Naive B cell (primary cell): ENCODE measurements at regions not wholly inside any gene's neighbourhood (a gene's known extent, or its start where the extent isn't known, plus 50 kb on each side); places are given as distances from the start of the nearest gene placed in this dataset.

Experiments
- ATAC-seq, 2 donors: fragments of 150-1000 bp; cut with Tn5 transposase; 2 replicates each; pipeline ENCODE4 v1.10.0; 2021; ENCODE audit warnings: low read depth in 2 of 2, mild to moderate bottlenecking in 2 of 2, moderate library complexity in 2 of 2
- DNase-seq: peaks from one replicate; pipeline ENCODE4 v3.0.0; 2022
- H3K27ac Mint-ChIP-seq, 6 donors: one replicate each; pipeline ENCODE4 v1.8.0; 2020 to 2022; ENCODE audit warnings: mild to moderate bottlenecking in 6 of 6, mixed read lengths in 6 of 6, moderate library complexity in 5 of 6, inconsistent platforms in 2 of 6
- H3K27me3 Mint-ChIP-seq, 3 donors: one replicate each; pipeline ENCODE4 v1.8.0; 2021 to 2022; ENCODE audit warnings: mixed read lengths in 3 of 3, mild to moderate bottlenecking in 1 of 3
- H3K36me3 Mint-ChIP-seq, 2 donors: one replicate each; pipeline ENCODE4 v1.8.0; 2020 to 2022; ENCODE audit warnings: mixed read lengths in 2 of 2, inconsistent platforms in 1 of 2, mild to moderate bottlenecking in 1 of 2
- H3K4me1 Mint-ChIP-seq, 3 donors: one replicate each; pipeline ENCODE4 v1.8.0; 2020 to 2022; ENCODE audit warnings: mixed read lengths in 3 of 3, inconsistent platforms in 1 of 3, mild to moderate bottlenecking in 1 of 3, moderate library complexity in 1 of 3
- H3K4me3 Mint-ChIP-seq, 8 donors: one replicate each; pipeline ENCODE4 v1.8.0; 2020 to 2022; ENCODE audit warnings: mild to moderate bottlenecking in 8 of 8, mixed read lengths in 8 of 8, moderate library complexity in 8 of 8, inconsistent platforms in 2 of 8
- H3K9me3 Mint-ChIP-seq, 7 donors: one replicate each; pipeline ENCODE4 v1.8.0; 2020 to 2022; ENCODE audit warnings: mixed read lengths in 7 of 7, mild to moderate bottlenecking in 5 of 7, inconsistent platforms in 2 of 7, moderate library complexity in 1 of 7

DNA sequence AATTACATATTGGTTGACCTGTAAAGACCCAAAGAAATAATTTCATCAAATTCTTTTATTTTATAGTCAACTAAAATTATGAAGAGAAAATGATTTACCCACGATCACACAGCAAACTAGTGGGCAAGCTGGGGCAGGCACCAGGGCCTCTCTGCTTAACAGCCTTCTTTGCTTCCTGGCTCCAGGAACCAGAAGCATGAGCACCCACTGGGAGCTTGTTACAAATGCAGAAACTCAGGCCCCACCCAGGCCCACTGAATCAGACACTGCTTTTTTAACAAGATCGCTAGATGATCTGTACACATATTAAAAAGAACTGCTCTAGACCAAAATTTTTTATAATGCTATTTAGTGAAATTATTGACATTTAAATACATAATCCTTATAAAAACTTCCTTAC lies 95.0 kb downstream of the GEMIN8 start:
- Mint-ChIP-seq H3K36me3 (peaks cover 0 to 3% of the 10 kb centered on the region in 2 donors), H3K27ac (no peak overlapping the region), H3K27me3 (peaks cover 2 to 20% (median 6%) of the 10 kb centered on the region in 3 donors), H3K9me3 (peaks cover 0 to 4% (median 3%) of the 10 kb centered on the region in 7 donors), H3K4me3 (no peak overlapping the region), H3K4me1 (peaks cover 5 to 15% (median 8%) of the 10 kb centered on the region in 3 donors)
- no peak for DNase-seq
- no peak for ATAC-seq

DNA sequence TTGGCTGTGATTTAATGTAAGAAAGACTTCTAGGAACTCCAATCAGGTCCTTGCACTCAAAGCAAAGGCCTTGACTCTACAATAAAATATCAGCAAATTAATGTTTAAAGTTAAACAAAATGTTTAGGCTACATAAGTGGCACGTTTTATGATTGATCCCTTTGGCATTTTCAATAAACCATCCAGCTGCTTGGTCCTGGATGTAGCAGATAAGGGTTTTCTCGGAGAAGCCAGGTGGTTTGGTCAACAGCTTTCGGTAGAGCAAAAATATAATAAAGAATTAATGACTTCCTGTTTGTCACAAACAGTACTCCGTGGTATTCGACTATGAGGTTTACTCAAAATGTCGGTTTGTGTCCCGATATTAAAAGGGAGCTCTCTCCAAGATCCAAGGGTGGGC lies 95.8 kb downstream of the GEMIN8 start:
- peaks cover 5 to 11% (median 6%) of the 10 kb centered on the region in 3 donors for H3K4me1 Mint-ChIP-seq
- H3K36me3 Mint-ChIP-seq = no peaks in the 10 kb centered on the region
- no peak overlapping the region for H3K4me3 Mint-ChIP-seq
- DNase-seq (no peak), ATAC-seq (no peak)
- H3K27me3 Mint-ChIP-seq = peaks cover 0 to 13% (median 0%) of the 10 kb centered on the region in 3 donors
- peaks cover 0 to 5% (median 0%) of the 10 kb centered on the region in 7 donors for H3K9me3 Mint-ChIP-seq
- peak overlapping the region in 1 of 6 donors; percentile 60 for H3K27ac Mint-ChIP-seq

DNA sequence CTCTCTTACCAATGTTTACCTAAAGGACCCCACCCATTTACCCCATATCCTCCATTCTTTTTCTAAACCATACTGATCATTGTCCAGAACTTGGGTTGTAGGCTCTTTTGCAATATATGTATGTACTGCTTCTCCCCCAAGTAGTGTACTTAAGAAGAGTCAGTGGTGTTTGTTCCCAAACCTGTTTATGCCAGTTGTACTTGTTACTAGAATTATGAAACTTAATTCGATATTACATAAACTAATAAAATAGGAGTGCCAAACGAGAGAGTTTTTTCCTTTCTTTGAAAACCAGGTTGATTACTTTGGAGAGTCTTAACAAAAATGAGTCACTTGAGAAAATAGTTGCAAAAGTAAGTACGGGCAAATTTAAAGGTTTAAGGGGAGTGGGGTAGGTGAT lies 96.3 kb downstream of the GEMIN8 start:
- peaks cover 0 to 5% (median 2%) of the 10 kb centered on the region in 7 donors for H3K9me3 Mint-ChIP-seq
- ATAC-seq (no peak), DNase-seq (no peak)
- H3K27ac Mint-ChIP-seq = no peak overlapping the region
- peaks cover 0 to 13% (median 0%) of the 10 kb centered on the region in 3 donors for H3K27me3 Mint-ChIP-seq
- H3K4me3 Mint-ChIP-seq = no peak overlapping the region
- H3K4me1 Mint-ChIP-seq = peaks cover 5 to 9% (median 6%) of the 10 kb centered on the region in 3 donors
- H3K36me3 Mint-ChIP-seq = no peaks in the 10 kb centered on the region

DNA sequence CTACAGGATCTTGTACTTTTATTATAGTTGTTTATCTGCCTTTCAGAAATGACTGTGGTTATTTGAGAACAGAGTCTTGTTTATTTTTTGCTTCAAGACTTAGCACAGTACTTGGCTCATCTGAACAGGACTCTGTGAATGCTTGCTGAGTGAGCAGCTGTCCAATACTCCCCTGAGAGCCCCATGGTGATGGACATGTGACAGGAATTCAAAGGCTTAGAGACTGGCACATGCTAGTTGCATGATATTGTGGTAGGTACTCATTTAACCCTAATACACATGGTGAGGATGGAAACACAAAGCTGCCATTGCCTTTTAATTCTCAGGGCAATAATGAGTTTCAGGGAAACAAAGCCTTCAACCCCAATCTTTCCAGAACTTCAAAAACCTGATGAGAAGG lies 97.3 kb downstream of the GEMIN8 start:
- Mint-ChIP-seq H3K9me3 (peaks cover 0 to 4% (median 2%) of the 10 kb centered on the region in 7 donors), H3K27me3 (peaks cover 0 to 13% (median 0%) of the 10 kb centered on the region in 3 donors), H3K4me3 (no peak overlapping the region), H3K4me1 (peaks cover 0 to 5% (median 1%) of the 10 kb centered on the region in 3 donors), H3K36me3 (no peaks in the 10 kb centered on the region), H3K27ac (no peak overlapping the region)
- DNase-seq = no peak
- no peak for ATAC-seq

DNA sequence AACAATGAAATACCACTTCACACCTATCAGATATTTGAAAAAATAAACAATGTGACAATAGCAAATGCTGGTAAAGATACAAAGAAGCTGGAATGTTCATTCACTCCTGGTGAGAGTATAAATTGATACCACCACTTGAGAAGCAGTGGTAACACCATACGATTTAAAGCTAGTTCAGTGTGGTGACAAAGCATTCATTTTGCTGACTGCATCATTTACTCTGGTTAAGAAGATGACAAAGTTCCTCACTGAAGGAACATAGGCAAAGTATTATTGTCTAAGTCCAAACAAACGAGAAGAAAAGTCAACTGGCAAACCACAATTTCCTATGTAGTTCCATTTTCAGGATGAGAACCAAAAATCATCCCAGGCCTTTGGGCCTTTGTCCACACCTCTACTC lies 102.5 kb downstream of the GEMIN8 start:
- H3K9me3 Mint-ChIP-seq = peaks cover 0 to 4% (median 2%) of the 10 kb centered on the region in 7 donors
- H3K27ac Mint-ChIP-seq = no peak overlapping the region
- ATAC-seq = no peak
- no peak for DNase-seq
- H3K27me3 Mint-ChIP-seq = peaks cover 0 to 25% (median 0%) of the 10 kb centered on the region in 3 donors
- H3K4me3 Mint-ChIP-seq = no peak overlapping the region
- H3K4me1 Mint-ChIP-seq = no peaks in the 10 kb centered on the region
- no peaks in the 10 kb centered on the region for H3K36me3 Mint-ChIP-seq

DNA sequence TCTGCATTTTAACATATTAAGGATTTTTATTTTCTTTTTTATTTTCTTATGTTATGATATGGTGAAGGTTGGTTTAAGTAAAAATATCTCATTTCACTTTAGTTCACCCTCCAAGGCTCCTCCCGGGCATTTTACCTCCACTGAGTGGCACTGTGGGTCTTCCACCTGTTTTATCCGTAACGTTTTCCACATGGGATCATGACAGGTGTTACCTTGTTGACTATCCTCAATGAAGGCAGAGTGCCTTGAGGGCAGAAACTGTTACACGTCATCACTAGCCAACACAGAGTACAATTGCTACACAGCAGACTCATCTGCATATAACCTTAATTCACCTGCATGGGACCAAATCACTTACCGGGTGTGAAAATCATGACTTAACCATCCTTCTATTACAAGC lies 105.8 kb downstream of the GEMIN8 start:
- Mint-ChIP-seq H3K9me3 (peaks cover 0 to 2% (median 0%) of the 10 kb centered on the region in 7 donors), H3K27ac (no peak overlapping the region), H3K27me3 (peaks cover 0 to 20% (median 0%) of the 10 kb centered on the region in 3 donors), H3K4me3 (no peak overlapping the region), H3K4me1 (no peaks in the 10 kb centered on the region), H3K36me3 (no peaks in the 10 kb centered on the region)
- DNase-seq (no peak), ATAC-seq (no peak)

DNA sequence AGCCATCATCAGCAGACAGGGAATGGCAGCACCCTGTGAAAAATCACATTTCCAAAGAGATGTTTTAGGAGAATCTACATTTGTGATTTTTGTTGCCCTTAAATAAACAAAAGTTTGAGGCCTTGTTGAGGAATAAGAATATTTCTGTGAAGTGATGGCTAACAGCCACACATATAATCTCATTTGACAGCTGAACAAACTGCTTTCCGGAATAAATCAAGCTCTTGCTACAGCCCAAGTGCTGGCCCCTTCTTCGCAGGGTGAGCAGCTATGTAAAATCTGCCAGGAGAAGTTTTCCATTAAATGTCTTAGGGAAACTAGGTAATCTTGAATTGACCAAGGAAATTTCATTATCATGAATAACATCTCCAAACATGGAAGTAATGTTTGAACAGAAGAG lies 106.4 kb upstream of the GPM6B start:
- no peak for DNase-seq
- H3K4me3 Mint-ChIP-seq = no peak overlapping the region
- no peak for ATAC-seq
- H3K4me1 Mint-ChIP-seq = no peaks in the 10 kb centered on the region
- no peaks in the 10 kb centered on the region for H3K36me3 Mint-ChIP-seq
- no peak overlapping the region for H3K27ac Mint-ChIP-seq
- H3K9me3 Mint-ChIP-seq = no peaks in the 10 kb centered on the region
- peaks cover 0 to 26% (median 0%) of the 10 kb centered on the region in 3 donors for H3K27me3 Mint-ChIP-seq

DNA sequence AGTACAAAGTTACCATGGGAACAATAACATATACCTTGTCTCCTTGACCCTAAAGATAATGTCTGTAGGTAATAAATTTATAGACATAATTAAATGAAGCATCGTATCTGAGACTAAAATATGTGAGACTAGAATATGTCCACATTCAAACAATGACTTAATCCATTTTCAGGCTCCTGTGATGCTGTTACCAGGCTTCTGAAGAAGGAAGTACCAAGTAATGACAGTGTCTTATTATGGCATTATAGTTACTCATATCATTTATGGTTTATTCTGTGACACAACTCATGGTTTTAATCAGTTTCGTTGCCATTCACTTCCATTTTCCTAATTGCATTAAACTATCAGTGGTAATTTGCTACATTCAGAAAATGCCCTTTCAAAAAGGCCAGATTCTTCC lies 100.6 kb upstream of the GPM6B start:
- Mint-ChIP-seq H3K4me1 (no peaks in the 10 kb centered on the region), H3K27ac (no peak overlapping the region), H3K4me3 (no peak overlapping the region), H3K27me3 (peaks cover 0 to 39% (median 0%) of the 10 kb centered on the region in 3 donors), H3K36me3 (peaks cover 0 to 7% of the 10 kb centered on the region in 2 donors), H3K9me3 (peaks cover 0 to 6% (median 0%) of the 10 kb centered on the region in 7 donors)
- ATAC-seq (no peak), DNase-seq (no peak)

DNA sequence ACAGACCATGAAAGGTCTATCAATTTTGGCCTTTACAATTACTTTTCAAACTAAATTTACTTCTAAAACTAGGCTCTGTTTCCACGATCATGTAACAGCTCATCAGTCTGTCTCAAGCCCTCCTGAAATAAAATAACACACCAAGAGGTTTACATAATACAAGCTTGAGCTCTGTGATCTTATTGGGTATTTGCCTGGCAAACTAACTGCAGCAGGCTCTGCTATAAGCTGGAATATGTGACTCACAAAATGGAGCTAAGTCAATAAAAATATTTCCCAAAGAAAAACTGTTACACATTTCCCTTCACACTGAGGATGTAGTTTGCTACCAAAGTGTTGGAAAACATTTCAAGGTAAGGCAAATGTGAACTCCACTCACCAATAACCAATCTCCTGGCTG lies 94.7 kb upstream of the GPM6B start:
- Mint-ChIP-seq H3K27me3 (peaks cover 0 to 24% (median 0%) of the 10 kb centered on the region in 3 donors), H3K4me1 (no peaks in the 10 kb centered on the region), H3K27ac (no peak overlapping the region), H3K36me3 (peaks cover 4 to 7% of the 10 kb centered on the region in 2 donors), H3K4me3 (no peak overlapping the region), H3K9me3 (peaks cover 0 to 6% (median 1%) of the 10 kb centered on the region in 7 donors)
- no peak for ATAC-seq
- DNase-seq = no peak

DNA sequence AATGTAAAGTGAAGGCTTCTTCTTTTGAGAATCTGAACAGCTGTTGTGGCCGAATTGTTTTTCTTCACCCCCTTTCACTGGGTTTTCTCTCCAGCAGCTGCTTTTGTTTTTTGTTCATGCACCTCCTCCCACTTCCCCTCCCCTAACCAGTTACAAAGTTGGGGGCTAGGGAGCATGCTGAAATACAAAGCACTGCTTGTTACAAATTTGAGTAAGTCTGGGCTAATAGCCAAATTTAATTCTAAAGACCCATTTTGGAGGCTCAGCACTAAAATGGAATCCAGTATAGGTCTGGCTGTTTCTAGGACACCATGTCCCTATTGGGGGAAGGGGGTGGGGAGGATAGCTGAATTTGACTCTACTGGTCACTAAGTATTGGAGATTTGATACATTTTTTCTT lies 89.2 kb upstream of the GPM6B start:
- H3K4me3 Mint-ChIP-seq = no peak overlapping the region
- H3K9me3 Mint-ChIP-seq = peaks cover 0 to 3% (median 0%) of the 10 kb centered on the region in 7 donors
- no peak for ATAC-seq
- no peak for DNase-seq
- H3K27me3 Mint-ChIP-seq = peaks cover 0 to 15% (median 0%) of the 10 kb centered on the region in 3 donors
- H3K36me3 Mint-ChIP-seq = peaks cover 0 to 4% of the 10 kb centered on the region in 2 donors
- H3K27ac Mint-ChIP-seq = peak overlapping the region in 1 of 6 donors; percentile 1
- no peaks in the 10 kb centered on the region for H3K4me1 Mint-ChIP-seq

DNA sequence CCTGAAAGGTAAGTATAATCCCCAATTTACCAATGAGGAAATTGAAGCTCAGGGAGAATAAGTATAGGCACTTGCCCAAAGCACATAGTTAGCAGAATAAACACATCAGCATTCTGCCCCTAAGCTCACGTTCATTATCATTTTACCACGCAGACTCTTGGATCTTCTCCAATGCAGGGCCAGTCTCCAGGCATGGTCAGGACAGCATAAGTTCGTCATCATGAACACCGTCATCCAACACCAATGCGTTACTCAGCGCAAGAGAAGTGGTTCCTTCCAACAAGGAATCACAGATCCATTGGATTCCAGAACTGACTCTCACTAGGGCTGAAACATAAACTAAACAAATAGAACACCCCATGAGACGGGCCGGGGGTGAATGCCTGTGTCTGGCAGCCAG lies 86.5 kb upstream of the GPM6B start:
- H3K36me3 Mint-ChIP-seq = no peaks in the 10 kb centered on the region
- peaks cover 0 to 21% (median 0%) of the 10 kb centered on the region in 3 donors for H3K27me3 Mint-ChIP-seq
- H3K4me1 Mint-ChIP-seq = no peaks in the 10 kb centered on the region
- no peak for DNase-seq
- no peak overlapping the region for H3K4me3 Mint-ChIP-seq
- peaks cover 0 to 3% (median 0%) of the 10 kb centered on the region in 7 donors for H3K9me3 Mint-ChIP-seq
- no peak for ATAC-seq
- H3K27ac Mint-ChIP-seq = no peak overlapping the region

DNA sequence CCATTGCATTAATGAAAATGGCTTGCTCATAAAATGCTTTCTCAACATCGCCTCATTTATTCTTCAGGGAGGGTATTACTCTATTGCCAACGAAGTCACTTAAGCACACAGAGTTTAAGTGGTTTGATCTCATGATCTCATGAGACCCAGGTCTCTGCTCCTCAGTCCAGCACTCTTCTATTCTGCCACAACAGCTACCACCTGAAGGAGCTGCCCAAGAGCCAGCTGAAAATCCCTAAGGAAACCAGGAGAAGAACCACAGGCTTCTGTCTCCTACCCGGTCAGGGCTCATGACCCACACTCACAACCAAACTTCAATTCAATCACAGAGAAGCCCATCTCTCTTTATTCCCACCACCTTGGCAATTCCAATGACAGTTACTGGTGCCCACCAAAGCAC lies 85.5 kb upstream of the GPM6B start:
- Mint-ChIP-seq H3K27ac (no peak overlapping the region), H3K4me1 (no peaks in the 10 kb centered on the region), H3K4me3 (no peak overlapping the region), H3K36me3 (no peaks in the 10 kb centered on the region), H3K27me3 (peaks cover 0 to 30% (median 4%) of the 10 kb centered on the region in 3 donors), H3K9me3 (peaks cover 0 to 4% (median 0%) of the 10 kb centered on the region in 7 donors)
- ATAC-seq (no peak), DNase-seq (no peak)

DNA sequence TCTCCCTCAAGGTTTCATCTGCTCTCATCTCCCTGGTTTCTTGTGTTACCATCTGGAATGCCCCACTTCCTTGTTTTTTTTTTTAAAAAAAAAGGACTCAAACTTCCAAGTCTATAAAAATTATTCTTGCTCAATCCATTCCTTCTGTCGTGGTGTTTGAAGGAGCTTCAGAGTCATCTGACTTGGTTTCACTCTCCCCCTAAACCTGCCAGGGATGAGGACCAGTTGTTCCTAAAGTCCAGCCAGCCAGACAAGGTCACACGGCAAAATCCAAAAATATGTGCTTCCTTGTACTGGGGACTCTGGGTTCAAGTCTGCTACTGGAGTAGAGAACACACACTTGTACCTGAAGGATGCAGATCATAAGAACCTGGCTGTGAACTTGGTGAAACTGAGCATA lies 84.5 kb upstream of the GPM6B start:
- Mint-ChIP-seq H3K27ac (no peak overlapping the region), H3K4me3 (no peak overlapping the region), H3K4me1 (no peaks in the 10 kb centered on the region), H3K9me3 (peaks cover 0 to 4% (median 0%) of the 10 kb centered on the region in 7 donors), H3K27me3 (peaks cover 0 to 31% (median 4%) of the 10 kb centered on the region in 3 donors), H3K36me3 (no peaks in the 10 kb centered on the region)
- ATAC-seq (no peak), DNase-seq (no peak)

DNA sequence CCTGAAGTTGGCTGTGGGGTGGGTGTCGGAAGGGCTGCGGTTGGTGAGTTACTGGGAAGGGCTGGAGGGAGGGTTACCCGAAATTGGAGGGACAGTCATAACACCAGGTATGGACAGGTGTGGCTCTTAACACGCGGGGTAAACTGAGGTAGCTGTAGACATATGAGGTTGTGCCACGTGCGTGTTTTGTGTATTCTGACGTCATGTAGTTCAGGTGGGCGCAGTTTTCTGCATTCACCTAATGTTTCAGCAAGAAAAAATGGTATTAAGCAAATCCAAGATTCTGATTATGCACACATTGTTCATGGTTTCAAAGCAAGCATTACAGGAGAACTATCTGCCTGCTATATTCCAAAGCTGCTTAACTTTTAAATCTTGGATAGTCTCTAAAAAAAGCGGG lies 83.5 kb upstream of the GPM6B start:
- Mint-ChIP-seq H3K4me3 (no peak overlapping the region), H3K27ac (no peak overlapping the region), H3K4me1 (no peaks in the 10 kb centered on the region), H3K27me3 (peaks cover 0 to 31% (median 4%) of the 10 kb centered on the region in 3 donors), H3K9me3 (peaks cover 0 to 4% (median 0%) of the 10 kb centered on the region in 7 donors), H3K36me3 (no peaks in the 10 kb centered on the region)
- DNase-seq = no peak
- ATAC-seq = no peak

DNA sequence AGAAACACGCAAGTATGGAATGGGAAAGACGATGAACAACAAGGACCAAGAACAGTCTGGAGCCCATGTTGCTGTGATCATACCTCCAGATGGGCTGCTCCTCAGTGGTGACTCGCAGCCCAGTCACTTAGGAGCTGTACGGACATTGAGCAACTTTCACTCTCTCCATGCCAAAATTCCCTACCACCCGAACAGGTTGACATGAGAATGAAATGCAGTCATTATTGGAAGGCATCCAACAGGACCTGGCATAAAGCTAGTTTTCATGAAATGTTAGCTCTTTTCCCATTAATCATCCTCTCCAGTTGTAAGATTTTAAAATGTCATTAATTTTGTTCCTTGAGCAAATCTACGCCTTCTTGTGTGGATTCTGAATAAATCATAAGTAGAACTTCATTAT lies 82.7 kb upstream of the GPM6B start:
- Mint-ChIP-seq H3K9me3 (peaks cover 0 to 4% (median 0%) of the 10 kb centered on the region in 7 donors), H3K4me1 (no peaks in the 10 kb centered on the region), H3K27ac (no peak overlapping the region), H3K4me3 (no peak overlapping the region), H3K36me3 (no peaks in the 10 kb centered on the region), H3K27me3 (peaks cover 0 to 31% (median 4%) of the 10 kb centered on the region in 3 donors)
- DNase-seq (no peak), ATAC-seq (no peak)
